GM12864 (cell line): ENCODE measurements at regions not wholly inside any gene's neighbourhood (a gene's known extent, or its start where the extent isn't known, plus 50 kb on each side); places are given as distances from the start of the nearest gene placed in this dataset.

Experiments used
- DNase-seq: peaks from one replicate; pipeline ENCODE4 v3.0.0-alpha.2; 2011; ENCODE audit warnings: low read depth
- H3K4me3 ChIP-seq: 2 replicates; pipeline ENCODE4 v1.5.1; 2011; ENCODE audit warnings: mild to moderate bottlenecking, low read depth, low read length, control low read depth
- CTCF ChIP-seq: IDR thresholded peaks from 2 replicates; pipeline ENCODE4 v1.5.1; 2011; ENCODE audit warnings: low read depth, mild to moderate bottlenecking, moderate library complexity, low read length, control low read depth, inconsistent platforms; ENCODE audit errors: missing control alignments

- no peak overlapping the region for H3K4me3 ChIP-seq
- DNase-seq: no peak
- TF ChIP-seq CTCF: no peak
These were observed 894.9 kb upstream of the CDH2 start for GRCh38 chr18:29071869-29072268.

- DNase-seq: no peak
- TF ChIP-seq CTCF: no peak
- no peak overlapping the region for H3K4me3 ChIP-seq
These were observed 886.4 kb upstream of the CDH2 start for GRCh38 chr18:29063346-29063745.

GRCh38 chr18:29062921-29063320 lies 886.0 kb upstream of the CDH2 start:
- no peak for TF ChIP-seq CTCF
- H3K4me3 ChIP-seq: no peak overlapping the region
- no peak for DNase-seq

- H3K4me3 ChIP-seq: no peak overlapping the region
- DNase-seq: no peak
- no peak for TF ChIP-seq CTCF
These were observed 883.4 kb upstream of the CDH2 start for GRCh38 chr18:29060349-29060748.

- TF ChIP-seq CTCF: no peak
- H3K4me3 ChIP-seq: no peak overlapping the region
- no peak for DNase-seq
These were observed 880.8 kb upstream of the CDH2 start for GRCh38 chr18:29057703-29058102.

- DNase-seq: no peak
- H3K4me3 ChIP-seq: no peak overlapping the region
- no peak for TF ChIP-seq CTCF
These were observed 879.9 kb upstream of the CDH2 start for GRCh38 chr18:29056800-29057199.

- DNase-seq: no peak
- TF ChIP-seq CTCF: no peak
- no peak overlapping the region for H3K4me3 ChIP-seq
These were observed 865.0 kb upstream of the CDH2 start for GRCh38 chr18:29041976-29042375.
